ENCODE measurements at regions not wholly inside any gene's neighbourhood (a gene's known extent, or its start where the extent isn't known, plus 50 kb on each side); places are given as distances from the start of the nearest gene placed in this dataset.

DNA sequence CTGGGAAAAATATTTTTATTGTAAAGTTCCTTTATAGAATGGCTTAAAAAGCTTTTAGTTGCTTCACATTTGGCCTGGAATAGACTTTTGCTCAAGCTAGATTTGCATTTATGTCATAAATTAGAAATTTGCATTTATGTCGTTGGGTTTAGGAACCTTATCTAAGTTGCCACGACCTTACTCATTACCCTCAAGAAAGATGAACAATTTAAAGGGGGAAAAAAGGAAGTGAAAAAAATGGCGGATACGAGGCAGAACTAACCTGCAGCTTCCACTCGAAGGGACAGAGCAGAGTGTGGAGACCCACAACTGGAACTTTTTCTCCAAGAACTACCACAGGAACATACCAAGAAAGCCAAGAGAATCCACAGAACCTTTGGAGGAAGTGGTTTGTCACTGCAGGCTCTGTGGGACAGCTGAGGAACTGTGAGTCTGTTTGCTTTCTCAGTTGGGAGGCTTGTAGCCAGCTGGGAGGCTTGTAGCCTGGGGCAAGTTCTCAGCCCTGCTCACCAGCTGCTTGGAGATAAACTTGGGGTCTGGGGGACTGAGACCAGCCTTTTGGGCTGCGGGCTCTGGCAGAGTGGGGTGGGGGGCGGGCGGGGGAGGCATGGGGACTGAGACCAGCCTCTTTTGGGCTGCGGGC lies 349.9 kb upstream of the MEIS1 start:
- H3K27ac ChIP-seq, result no peak overlapping the region

DNA sequence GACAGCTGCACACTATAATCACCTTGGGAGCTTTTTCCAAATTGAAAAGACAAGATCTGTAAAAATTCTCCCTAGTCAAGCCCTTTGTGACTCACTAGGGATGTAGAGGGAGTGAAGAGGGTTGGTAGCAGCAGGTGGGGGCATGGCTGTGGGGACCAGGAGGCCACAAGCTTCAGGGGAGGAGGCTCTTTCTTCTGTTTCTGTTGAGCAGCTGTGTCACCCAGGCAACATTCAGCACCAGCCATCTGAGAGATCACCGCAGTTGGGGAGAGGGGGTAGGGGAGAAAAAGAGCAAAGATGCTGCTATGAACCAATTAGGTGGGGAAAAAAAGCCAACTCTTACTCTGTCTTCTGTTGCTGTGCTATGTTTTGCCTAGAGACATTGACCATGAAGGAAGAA lies 352.3 kb upstream of the MEIS1 start:
- TF ChIP-seq, protein P1, sequence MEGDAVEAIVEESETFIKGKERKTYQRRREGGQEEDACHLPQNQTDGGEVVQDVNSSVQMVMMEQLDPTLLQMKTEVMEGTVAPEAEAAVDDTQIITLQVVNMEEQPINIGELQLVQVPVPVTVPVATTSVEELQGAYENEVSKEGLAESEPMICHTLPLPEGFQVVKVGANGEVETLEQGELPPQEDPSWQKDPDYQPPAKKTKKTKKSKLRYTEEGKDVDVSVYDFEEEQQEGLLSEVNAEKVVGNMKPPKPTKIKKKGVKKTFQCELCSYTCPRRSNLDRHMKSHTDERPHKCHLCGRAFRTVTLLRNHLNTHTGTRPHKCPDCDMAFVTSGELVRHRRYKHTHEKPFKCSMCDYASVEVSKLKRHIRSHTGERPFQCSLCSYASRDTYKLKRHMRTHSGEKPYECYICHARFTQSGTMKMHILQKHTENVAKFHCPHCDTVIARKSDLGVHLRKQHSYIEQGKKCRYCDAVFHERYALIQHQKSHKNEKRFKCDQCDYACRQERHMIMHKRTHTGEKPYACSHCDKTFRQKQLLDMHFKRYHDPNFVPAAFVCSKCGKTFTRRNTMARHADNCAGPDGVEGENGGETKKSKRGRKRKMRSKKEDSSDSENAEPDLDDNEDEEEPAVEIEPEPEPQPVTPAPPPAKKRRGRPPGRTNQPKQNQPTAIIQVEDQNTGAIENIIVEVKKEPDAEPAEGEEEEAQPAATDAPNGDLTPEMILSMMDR (conservative IDR thresholded peaks at IDR 0.05), result no peak
- no peak for TF ChIP-seq ZFX (IDR thresholded peaks at IDR 0.05)
- no peak overlapping the region for H3K27ac ChIP-seq

More for the DNA sequence above, 349.9 kb upstream of the MEIS1 start:
- TF ChIP-seq ZFX (IDR thresholded peaks at IDR 0.05), result no peak

DNA sequence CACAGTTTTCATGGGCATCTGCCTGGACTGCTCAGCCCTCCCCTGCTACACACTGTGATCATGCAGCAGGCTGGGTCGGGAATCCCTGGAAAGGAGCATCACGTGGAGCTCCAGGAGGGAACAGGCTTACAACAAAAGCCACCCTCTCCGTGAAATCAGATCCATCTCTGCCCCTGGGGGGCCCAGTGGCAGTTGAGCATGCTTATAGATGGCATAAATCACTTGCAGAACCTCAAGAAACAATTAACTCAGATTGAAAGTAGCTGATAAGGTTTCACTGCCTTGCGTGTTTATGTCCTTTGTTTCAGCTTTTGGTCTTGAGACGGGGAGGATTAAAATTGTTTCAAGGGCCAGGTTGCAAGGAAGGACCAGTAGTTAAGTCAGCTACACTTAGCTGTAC lies 354.8 kb upstream of the MEIS1 start:
- TF ChIP-seq ZFX (IDR thresholded peaks at IDR 0.05), result no peak
- TF ChIP-seq, protein P1 (conservative IDR thresholded peaks at IDR 0.05), result no peak
- H3K27ac ChIP-seq, result no peak overlapping the region

DNA sequence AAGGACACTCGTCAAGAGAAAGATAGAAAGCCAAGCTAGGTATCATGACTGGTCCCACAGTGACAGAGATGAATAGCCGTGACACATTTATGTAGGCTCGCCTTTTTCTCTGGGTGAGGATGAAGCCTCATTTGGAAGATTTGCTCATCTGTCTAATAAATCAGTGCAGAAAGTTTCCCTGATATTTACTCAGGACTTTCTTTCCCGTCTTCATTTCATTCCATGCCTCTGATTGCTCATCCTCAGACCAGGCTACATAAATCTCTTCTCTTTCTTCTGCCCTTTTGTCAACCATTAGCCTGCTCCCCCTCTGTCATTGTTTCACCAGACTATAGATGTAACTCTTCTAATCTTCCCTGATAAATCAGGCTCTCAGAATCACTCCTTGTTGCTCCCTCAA lies 361.8 kb upstream of the MEIS1 start:
- TF ChIP-seq, protein P1 (conservative IDR thresholded peaks at IDR 0.05), result no peak
- TF ChIP-seq ZFX (IDR thresholded peaks at IDR 0.05), result no peak
- H3K27ac ChIP-seq, result no peak overlapping the region

DNA sequence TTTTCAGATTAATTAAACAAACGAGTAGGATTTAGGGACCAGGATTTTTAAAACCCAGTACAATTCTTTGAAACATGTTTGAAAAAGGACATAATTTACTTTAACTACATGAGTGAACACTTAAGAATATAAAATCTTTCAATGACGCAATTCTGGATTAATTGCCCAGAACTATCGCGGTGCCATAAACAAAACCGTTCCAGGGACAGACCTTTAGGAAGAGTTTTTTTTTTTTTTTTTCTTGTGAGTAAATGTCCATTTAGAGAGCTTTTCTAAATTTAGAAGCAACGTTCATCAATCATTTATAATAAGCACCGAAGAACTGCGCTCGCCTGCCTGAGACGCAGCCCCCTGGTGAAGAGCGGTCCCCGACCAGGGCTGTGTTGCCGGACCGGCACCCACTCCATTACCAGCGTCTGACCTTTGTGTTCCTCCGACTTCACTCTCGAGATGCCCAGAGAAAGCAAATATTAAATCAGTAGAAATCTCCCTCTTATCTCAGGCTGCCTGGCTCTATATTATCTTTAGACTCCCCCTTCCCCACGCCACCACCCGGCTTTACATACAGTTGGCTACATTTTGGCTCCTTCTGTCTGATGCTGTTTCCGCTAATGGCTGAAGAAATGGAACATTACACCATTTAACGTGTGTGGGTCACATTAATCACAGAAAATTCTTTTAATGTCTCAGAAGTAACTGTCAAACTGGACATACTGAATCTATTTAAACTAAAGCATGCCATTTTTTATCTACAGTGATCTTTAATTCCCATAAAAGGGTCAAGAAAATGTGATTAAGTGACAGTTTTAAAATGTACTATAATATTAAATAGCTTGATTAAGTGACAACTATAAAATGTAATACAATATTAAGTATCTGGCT lies 364.0 kb upstream of the MEIS1 start:
- H3K27ac ChIP-seq, result no peak overlapping the region
- TF ChIP-seq, protein P1 (conservative IDR thresholded peaks at IDR 0.05), result no peak
- no peak for TF ChIP-seq ZFX (IDR thresholded peaks at IDR 0.05)

DNA sequence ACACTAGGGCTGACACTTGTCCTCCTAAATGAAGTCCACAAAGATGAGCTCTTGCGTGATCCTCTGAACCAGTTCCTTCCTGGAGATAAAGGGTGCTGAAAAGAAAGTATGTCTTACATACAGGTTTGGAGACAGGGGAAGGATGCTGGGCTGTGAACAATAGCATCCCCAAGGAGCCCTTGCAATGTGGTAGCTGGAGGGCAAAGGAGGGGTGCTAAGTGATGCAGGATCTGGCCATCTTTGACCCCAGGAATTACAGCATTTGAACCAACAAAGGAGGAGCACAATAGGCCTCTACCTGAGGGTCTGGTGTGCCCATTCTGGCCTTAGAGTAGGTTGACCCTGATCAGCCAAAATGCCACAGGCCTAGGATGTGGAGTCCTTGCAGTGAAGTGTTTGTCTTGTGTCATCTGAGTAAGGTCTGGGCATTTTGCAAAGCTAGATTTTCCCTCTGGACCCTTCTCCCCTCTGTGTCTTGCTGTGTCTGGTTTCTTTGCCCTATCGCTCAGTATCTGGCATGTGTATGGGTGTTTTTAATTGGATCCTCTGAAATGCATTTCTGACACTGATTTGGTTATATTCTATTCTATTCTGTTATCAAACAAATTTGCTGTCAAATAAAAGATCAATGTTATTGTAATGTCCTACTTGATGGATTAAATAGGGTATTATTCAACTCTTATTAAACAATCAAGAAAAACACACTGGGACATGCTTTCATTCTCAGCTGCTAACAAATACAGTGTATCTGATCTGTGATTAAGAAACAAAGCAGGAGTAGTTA lies 364.8 kb upstream of the MEIS1 start:
- H3K27ac ChIP-seq, result no peak overlapping the region
- TF ChIP-seq ZFX (IDR thresholded peaks at IDR 0.05), result no peak
- TF ChIP-seq, protein P1 (conservative IDR thresholded peaks at IDR 0.05), result no peak

DNA sequence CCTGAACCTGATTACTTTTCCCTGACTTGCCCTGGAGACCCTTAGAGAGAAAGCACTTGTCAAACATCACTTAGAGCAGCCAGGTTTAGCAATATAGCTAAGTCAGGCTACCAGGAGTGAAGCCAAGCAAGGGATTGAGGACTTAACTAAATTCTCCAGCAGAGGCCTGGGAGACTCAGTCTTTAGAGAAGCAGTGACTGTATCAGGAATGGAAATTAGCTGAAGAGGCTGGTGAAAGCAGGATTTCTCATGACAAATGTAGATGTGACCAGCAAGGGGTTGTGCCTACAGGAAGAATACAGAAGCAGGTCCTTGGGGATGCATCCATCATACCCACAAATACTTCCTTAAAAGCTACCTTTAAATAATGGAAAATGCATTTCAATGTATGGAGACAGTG lies 368.9 kb upstream of the MEIS1 start:
- TF ChIP-seq, protein P1 (conservative IDR thresholded peaks at IDR 0.05), result no peak
- TF ChIP-seq ZFX (IDR thresholded peaks at IDR 0.05), result no peak
- no peak overlapping the region for H3K27ac ChIP-seq

All from C4-2B (cell line).